Thymus (tissue), 11 donors: ENCODE measurements at regions not wholly inside any gene's neighbourhood (a gene's known extent, or its start where the extent isn't known, plus 50 kb on each side); places are given as distances from the start of the nearest gene placed in this dataset.
"Not testable (repeated sequence)": the region's sequence is repeated elsewhere in the genome, so short reads cannot be mapped to it uniquely, and the experiment has no call there.

ENCODE experiments used
- DNase-seq, 9 donors: peaks; one replicate each; pipeline ENCODE4 v3.0.0-alpha.2; 2013; ENCODE audit warnings: low spot score in 9 of 9, low read depth in 6 of 9, missing footprints in 1 of 9
- H3K27ac ChIP-seq, 2 donors: one replicate each; pipeline ENCODE4 v1.5.1; 2013; ENCODE audit warnings: control low read depth in 1 of 2, low read depth in 1 of 2, low read length in 1 of 2, mild to moderate bottlenecking in 1 of 2, moderate library complexity in 1 of 2
- H3K27me3 ChIP-seq, 2 donors: one replicate each; pipeline ENCODE4 v1.5.1; 2013; ENCODE audit warnings: low read length in 1 of 2; ENCODE audit not compliant: control insufficient read depth in 2 of 2, insufficient read depth in 1 of 2
- H3K36me3 ChIP-seq, 2 donors: one replicate each; pipeline ENCODE4 v1.5.1; 2013; ENCODE audit warnings: low read length in 1 of 2, mild to moderate bottlenecking in 1 of 2, moderate library complexity in 1 of 2; ENCODE audit not compliant: control insufficient read depth in 2 of 2, insufficient read depth in 2 of 2
- H3K4me1 ChIP-seq, 2 donors: one replicate each; pipeline ENCODE4 v1.5.1; 2013; ENCODE audit warnings: low read length in 2 of 2; ENCODE audit not compliant: control insufficient read depth in 2 of 2, insufficient read depth in 2 of 2
- H3K4me3 ChIP-seq, 2 donors: one replicate each; pipeline ENCODE4 v1.5.1; 2013; ENCODE audit warnings: low read length in 2 of 2, control low read depth in 1 of 2, mild to moderate bottlenecking in 1 of 2
- H3K9me3 ChIP-seq, 2 donors: one replicate each; pipeline ENCODE4 v1.5.1; 2013; ENCODE audit warnings: low read length in 1 of 2, mild to moderate bottlenecking in 1 of 2; ENCODE audit not compliant: control insufficient read depth in 2 of 2, insufficient read depth in 1 of 2
- WGBS: extraction: QIAGEN DNeasy Blood & Tissue Kit; methylation state at CpG from one replicate; pipeline ENCODE4 v1.1.7; 2013; 5-methylcytosine and 5-hydroxymethylcytosine counted together
- donor health status: healthy.

- no peak overlapping the region for H3K4me3 ChIP-seq
- no peaks in the 10 kb centered on the region for H3K4me1 ChIP-seq
Observed at GRCh38 chr2:196514641-196515040, 124.9 kb upstream of the CCDC150 start.

GRCh38 chr2:196515051-196515450, 124.5 kb upstream of the CCDC150 start:
- Histone ChIP-seq H3K4me1 (no peaks in the 10 kb centered on the region), H3K27me3 (no peaks in the 10 kb centered on the region), H3K9me3 (no peaks in the 10 kb centered on the region), H3K4me3 (no peak overlapping the region), H3K36me3 (no peaks in the 10 kb centered on the region), H3K27ac (no peak overlapping the region)
- WGBS: 92% methylated on average over 11 of the region's 11 CpGs
- DNase-seq: no peak

More at GRCh38 chr2:196514641-196515040, 124.9 kb upstream of the CCDC150 start:
- Histone ChIP-seq H3K27ac (no peak overlapping the region), H3K9me3 (no peaks in the 10 kb centered on the region), H3K36me3 (no peaks in the 10 kb centered on the region), H3K27me3 (no peaks in the 10 kb centered on the region)
- no peak for DNase-seq
- 97% methylated on average over 5 of the region's 5 CpGs for WGBS

DNA sequence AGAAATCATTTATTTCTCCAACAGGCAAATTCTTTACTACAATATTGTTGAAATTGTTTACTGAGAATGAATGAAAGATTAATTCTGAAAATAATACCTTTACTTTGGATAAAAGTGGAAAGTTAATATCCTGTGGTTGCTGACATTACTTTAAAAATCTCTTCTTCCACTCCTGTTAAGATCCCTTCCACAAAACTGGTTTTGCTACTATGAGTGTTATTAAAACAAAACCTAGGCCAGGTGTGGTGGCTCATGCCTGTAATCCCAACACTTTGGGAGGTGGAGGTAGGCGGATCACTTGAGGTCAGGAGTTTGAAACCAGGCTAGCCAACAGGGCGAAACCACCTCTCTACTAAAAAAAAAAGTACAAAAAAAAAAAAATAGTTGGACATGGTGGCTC, 123.9 kb upstream of the CCDC150 start:
- no peak for DNase-seq
- no peaks in the 10 kb centered on the region for H3K27me3 ChIP-seq
- no peaks in the 10 kb centered on the region for H3K9me3 ChIP-seq
- H3K27ac ChIP-seq: no peak overlapping the region
- H3K4me3 ChIP-seq: no peak overlapping the region
- H3K36me3 ChIP-seq: no peaks in the 10 kb centered on the region
- WGBS: 97% methylated on average over 2 of the region's 2 CpGs
- no peaks in the 10 kb centered on the region for H3K4me1 ChIP-seq

- Histone ChIP-seq H3K4me3 (no peak overlapping the region), H3K36me3 (no peaks in the 10 kb centered on the region), H3K9me3 (no peaks in the 10 kb centered on the region), H3K27ac (no peak overlapping the region), H3K27me3 (no peaks in the 10 kb centered on the region), H3K4me1 (no peaks in the 10 kb centered on the region)
- DNase-seq: no peak
- 99% methylated on average over 4 of the region's 4 CpGs for WGBS
Observed at GRCh38 chr2:196516564-196516963, 123.0 kb upstream of the CCDC150 start.

GRCh38 chr2:196520605-196521004, 118.9 kb upstream of the CCDC150 start:
- Histone ChIP-seq H3K36me3 (no peaks in the 10 kb centered on the region), H3K4me3 (no peak overlapping the region), H3K9me3 (no peaks in the 10 kb centered on the region), H3K4me1 (no peaks in the 10 kb centered on the region), H3K27me3 (no peaks in the 10 kb centered on the region), H3K27ac (no peak overlapping the region)
- 91% methylated on average over 4 of the region's 4 CpGs for WGBS
- DNase-seq: no peak

- H3K27me3 ChIP-seq, H3K4me1 ChIP-seq, H3K9me3 ChIP-seq, DNase-seq, H3K36me3 ChIP-seq, H3K4me3 ChIP-seq, H3K27ac ChIP-seq: not testable (repeated sequence)
- WGBS: 96% methylated on average over 23 of the region's 28 CpGs
Observed at GRCh38 chr2:196526981-196527725, 112.4 kb upstream of the CCDC150 start.

- Histone ChIP-seq H3K4me3 (no peak overlapping the region), H3K36me3 (no peaks in the 10 kb centered on the region), H3K27ac (no peak overlapping the region), H3K9me3 (no peaks in the 10 kb centered on the region), H3K27me3 (no peaks in the 10 kb centered on the region), H3K4me1 (no peaks in the 10 kb centered on the region)
- no peak for DNase-seq
- WGBS: 83% methylated on average over 1 of the region's 1 CpG
Observed at GRCh38 chr2:196528486-196529223, 110.9 kb upstream of the CCDC150 start.

- Histone ChIP-seq H3K4me1 (no peaks in the 10 kb centered on the region), H3K4me3 (no peak overlapping the region), H3K9me3 (no peaks in the 10 kb centered on the region), H3K36me3 (no peaks in the 10 kb centered on the region), H3K27ac (no peak overlapping the region), H3K27me3 (no peaks in the 10 kb centered on the region)
- 96% methylated on average over 4 of the region's 4 CpGs for WGBS
- DNase-seq: no peak
Observed at GRCh38 chr2:196530910-196531309, 108.6 kb upstream of the CCDC150 start.

DNA sequence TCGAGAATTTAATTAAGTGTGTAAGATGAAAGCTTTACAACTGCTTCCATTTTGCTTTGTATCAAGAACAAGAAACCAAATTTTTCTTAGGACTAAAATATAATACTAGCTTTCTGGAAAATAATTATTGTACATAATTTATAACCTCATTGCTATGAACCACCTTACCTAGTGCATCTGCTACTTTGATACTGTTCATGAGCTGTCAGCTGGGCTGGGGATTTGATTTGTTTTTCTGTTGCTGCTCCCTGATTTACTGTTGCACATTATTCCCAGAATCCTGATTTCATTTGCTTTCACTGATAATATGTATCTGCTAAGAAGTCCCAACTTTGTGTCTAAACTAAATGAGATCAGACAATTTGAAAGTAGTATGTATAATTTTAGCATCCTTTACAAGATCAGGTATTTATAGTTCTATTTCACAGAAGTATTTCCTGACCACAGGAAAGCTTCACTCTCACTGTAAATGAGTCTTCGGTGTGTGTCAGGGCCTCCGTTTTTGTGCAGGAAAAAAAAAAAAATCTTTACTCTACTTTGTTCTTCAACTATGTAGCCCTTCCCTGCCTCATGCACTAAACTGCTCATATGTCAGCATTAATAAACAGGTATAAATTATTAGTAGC, 105.6 kb upstream of the CCDC150 start:
- WGBS: 42% methylated on average over 3 of the region's 3 CpGs
- Histone ChIP-seq H3K4me3 (no peak overlapping the region), H3K4me1 (no peaks in the 10 kb centered on the region)

More for the DNA sequence above, 105.6 kb upstream of the CCDC150 start:
- Histone ChIP-seq H3K36me3 (no peaks in the 10 kb centered on the region), H3K27ac (no peak overlapping the region), H3K9me3 (no peaks in the 10 kb centered on the region), H3K27me3 (no peaks in the 10 kb centered on the region)
- DNase-seq: no peak
